RWPE2 (cell line): ENCODE measurements at regions not wholly inside any gene's neighbourhood (a gene's known extent, or its start where the extent isn't known, plus 50 kb on each side); places are given as distances from the start of the nearest gene placed in this dataset.
"Not testable (repeated sequence)": the region's sequence is repeated elsewhere in the genome, so short reads cannot be mapped to it uniquely, and the experiment has no call there.

Source experiments
- ATAC-seq: fragments of 200-7000 bp; cut with Tn5 transposase; 3 replicates; pipeline ENCODE4 v1.9.1; 2021; ENCODE audit warnings: low read depth
- DNase-seq: peaks from one replicate; pipeline ENCODE4 v3.0.0-alpha.2; 2020; ENCODE audit warnings: low spot score
- H3K27ac ChIP-seq: fragments of 450-650 bp; 2 replicates; pipeline ENCODE4 v1.5.1; 2017; ENCODE audit warnings: mild to moderate bottlenecking; ENCODE audit not compliant: poor library complexity, severe bottlenecking
- H3K27me3 ChIP-seq: fragments of 250-450 bp; sonication (Bioruptor Pico); 2 replicates; pipeline ENCODE4 v1.5.1; 2021; ENCODE audit warnings: mild to moderate bottlenecking, moderate library complexity; ENCODE audit not compliant: insufficient read depth, poor library complexity, severe bottlenecking
- H3K36me3 ChIP-seq: fragments of 250-450 bp; sonication (Bioruptor Pico); 2 replicates; pipeline ENCODE4 v1.5.1; 2020; ENCODE audit warnings: low read depth, mild to moderate bottlenecking, moderate library complexity
- H3K4me1 ChIP-seq: fragments of 250-450 bp; sonication (Bioruptor Pico); 2 replicates; pipeline ENCODE4 v1.5.1; 2021; ENCODE audit warnings: mild to moderate bottlenecking, moderate library complexity; ENCODE audit not compliant: insufficient read depth, poor library complexity, severe bottlenecking
- H3K4me3 ChIP-seq: fragments of 250-450 bp; sonication (Bioruptor Pico); 2 replicates; pipeline ENCODE4 v1.5.1; 2021; ENCODE audit warnings: mild to moderate bottlenecking, moderate library complexity; ENCODE audit not compliant: severe bottlenecking
- H3K9me3 ChIP-seq: fragments of 250-450 bp; sonication (Bioruptor Pico); 2 replicates; pipeline ENCODE4 v1.5.1; 2021; ENCODE audit warnings: mild to moderate bottlenecking, moderate library complexity; ENCODE audit not compliant: severe bottlenecking

- not testable (repeated sequence) for H3K27me3 ChIP-seq, H3K4me1 ChIP-seq, H3K27ac ChIP-seq, H3K4me3 ChIP-seq, H3K9me3 ChIP-seq, ATAC-seq, H3K36me3 ChIP-seq
- DNase-seq = peak; percentile 14
Measured at GRCh38 chr5:70585996-70586395, 170.8 kb downstream of the GTF2H2C_2 start.
